ENCODE measurements at regions not wholly inside any gene's neighbourhood (a gene's known extent, or its start where the extent isn't known, plus 50 kb on each side); places are given as distances from the start of the nearest gene placed in this dataset.

DNA sequence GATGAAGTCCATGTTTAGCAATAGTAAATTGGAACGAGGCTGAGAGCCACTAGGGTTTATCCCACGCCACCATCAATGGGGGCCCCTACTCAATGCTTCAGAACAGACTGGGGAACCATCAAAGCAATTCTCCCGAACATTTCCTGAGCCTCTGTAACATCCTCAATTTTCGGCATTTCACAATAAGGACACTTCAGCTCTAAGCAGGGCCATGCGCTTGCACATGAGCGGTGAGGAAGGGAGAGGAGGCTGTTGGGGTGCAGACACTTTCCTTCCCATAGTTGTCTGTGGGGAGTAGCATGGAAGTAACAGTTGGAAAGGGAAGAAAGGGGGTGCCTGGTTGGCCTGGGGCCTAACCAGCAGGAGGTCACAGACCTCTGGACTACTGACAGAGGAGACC lies 129.9 kb upstream of the PRMT8 start:
- Mint-ChIP-seq H3K9me3 (no peaks in the 10 kb centered on the region), H3K27me3 (peaks cover 21% of the 10 kb centered on the region), H3K4me1 (peaks cover 2% of the 10 kb centered on the region), H3K4me3 (no peak overlapping the region), H3K36me3 (ENCODE audit: low read depth) (no peaks in the 10 kb centered on the region), H3K27ac (no peak overlapping the region)
- DNase-seq, result no peak
- CTCF ChIA-PET, result no interaction called here
- POLR2A ChIA-PET, result no interaction called here

GRCh38 chr12:3362737-3363136 lies 128.3 kb upstream of the PRMT8 start:
- CTCF ChIA-PET, result no interaction called here
- no peak for DNase-seq
- Mint-ChIP-seq H3K27ac (no peak overlapping the region), H3K27me3 (peaks cover 21% of the 10 kb centered on the region), H3K9me3 (no peaks in the 10 kb centered on the region), H3K4me3 (no peak overlapping the region), H3K36me3 (ENCODE audit: low read depth) (no peaks in the 10 kb centered on the region), H3K4me1 (peaks cover 2% of the 10 kb centered on the region)
- POLR2A ChIA-PET, result no interaction called here

GRCh38 chr12:3363608-3364007 lies 127.4 kb upstream of the PRMT8 start:
- peaks cover 21% of the 10 kb centered on the region for H3K27me3 Mint-ChIP-seq
- CTCF ChIA-PET, result no interaction called here
- no peak overlapping the region for H3K4me3 Mint-ChIP-seq
- H3K9me3 Mint-ChIP-seq, result no peaks in the 10 kb centered on the region
- no peak overlapping the region for H3K27ac Mint-ChIP-seq
- POLR2A ChIA-PET, result no interaction called here
- no peak for DNase-seq
- no peaks in the 10 kb centered on the region for H3K36me3 Mint-ChIP-seq (ENCODE audit: low read depth)
- H3K4me1 Mint-ChIP-seq, result peaks cover 2% of the 10 kb centered on the region

DNA sequence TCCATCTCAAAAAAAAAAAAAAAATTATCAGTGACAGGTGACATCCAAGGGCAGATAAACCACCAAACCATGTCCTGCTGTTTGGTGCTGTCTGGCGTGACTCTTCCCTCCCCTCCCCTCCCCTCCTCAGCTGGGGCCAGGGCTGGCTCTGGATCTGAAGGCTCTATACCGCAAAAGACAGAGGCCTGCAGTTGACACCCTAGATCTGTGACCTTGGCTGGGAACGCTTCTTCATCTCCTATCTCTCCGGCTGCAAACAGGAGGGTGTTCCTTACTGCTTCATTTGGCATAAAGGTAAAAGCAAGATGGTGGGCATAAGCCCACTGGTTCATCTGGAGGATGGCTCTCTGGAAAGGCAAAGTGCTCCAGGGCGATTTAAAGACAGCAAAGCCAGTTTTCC lies 126.8 kb upstream of the PRMT8 start:
- H3K4me3 Mint-ChIP-seq, result no peak overlapping the region

DNA sequence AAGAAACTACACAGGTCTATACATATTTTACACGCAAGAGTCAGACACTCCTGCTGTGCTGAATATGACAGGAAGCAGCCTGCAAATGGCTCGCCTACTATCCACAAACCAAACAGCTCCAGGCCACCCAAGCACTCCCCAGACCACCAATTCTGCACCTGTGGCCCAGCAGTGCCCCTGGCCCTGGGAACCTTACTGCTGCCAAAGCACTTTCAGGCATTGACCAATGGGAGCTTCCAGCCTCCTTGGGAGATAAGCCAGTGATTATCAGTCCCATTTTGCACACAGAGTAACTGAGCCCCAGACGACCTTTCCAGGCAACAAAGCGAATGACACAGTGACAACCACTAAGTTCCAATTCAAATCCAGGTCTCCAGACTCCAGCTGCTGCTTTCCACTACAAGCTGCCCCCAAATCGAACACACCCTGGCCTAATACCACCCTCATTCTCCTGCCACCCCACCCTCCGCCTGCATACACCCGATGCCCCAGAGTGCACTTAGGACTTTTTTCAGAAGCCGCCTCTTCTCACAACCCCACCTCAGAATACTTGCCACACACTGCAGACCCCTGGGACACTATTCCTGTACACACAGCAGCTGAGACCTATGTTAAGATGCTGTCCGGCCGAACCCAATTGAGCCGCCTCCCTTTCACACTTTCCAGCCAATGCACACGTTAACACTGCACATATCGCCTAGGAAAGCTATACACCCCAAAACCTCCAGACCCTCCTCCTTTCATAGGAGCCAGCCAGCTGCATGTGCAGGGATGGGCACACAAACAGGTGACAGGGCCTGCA lies 126.1 kb upstream of the PRMT8 start:
- H3K9me3 Mint-ChIP-seq, result no peaks in the 10 kb centered on the region
- CTCF ChIA-PET, result no interaction called here
- H3K36me3 Mint-ChIP-seq (ENCODE audit: low read depth), result no peaks in the 10 kb centered on the region
- no peak overlapping the region for H3K4me3 Mint-ChIP-seq
- no peak overlapping the region for H3K27ac Mint-ChIP-seq
- no peak for DNase-seq
- H3K4me1 Mint-ChIP-seq, result peaks cover 2% of the 10 kb centered on the region
- POLR2A ChIA-PET, result no interaction called here
- peaks cover 21% of the 10 kb centered on the region for H3K27me3 Mint-ChIP-seq

More for the DNA sequence above, 126.8 kb upstream of the PRMT8 start:
- no peaks in the 10 kb centered on the region for H3K36me3 Mint-ChIP-seq (ENCODE audit: low read depth)
- POLR2A ChIA-PET, result no interaction called here
- H3K27ac Mint-ChIP-seq, result no peak overlapping the region
- peaks cover 21% of the 10 kb centered on the region for H3K27me3 Mint-ChIP-seq
- CTCF ChIA-PET, result no interaction called here
- no peaks in the 10 kb centered on the region for H3K9me3 Mint-ChIP-seq
- no peak for DNase-seq
- peaks cover 2% of the 10 kb centered on the region for H3K4me1 Mint-ChIP-seq

GRCh38 chr12:3365463-3366411 lies 125.3 kb upstream of the PRMT8 start:
- Mint-ChIP-seq H3K27ac (no peak overlapping the region), H3K4me1 (peaks cover 2% of the 10 kb centered on the region), H3K4me3 (no peak overlapping the region), H3K36me3 (ENCODE audit: low read depth) (no peaks in the 10 kb centered on the region), H3K27me3 (peaks cover 21% of the 10 kb centered on the region), H3K9me3 (no peaks in the 10 kb centered on the region)
- ChIA-PET CTCF (no interaction called here), POLR2A (no interaction called here)
- DNase-seq, result no peak

GRCh38 chr12:3366451-3367110 lies 124.4 kb upstream of the PRMT8 start:
- CTCF ChIA-PET, result no interaction called here
- H3K9me3 Mint-ChIP-seq, result no peaks in the 10 kb centered on the region
- no peaks in the 10 kb centered on the region for H3K36me3 Mint-ChIP-seq (ENCODE audit: low read depth)
- POLR2A ChIA-PET, result no interaction called here
- H3K27ac Mint-ChIP-seq, result no peak overlapping the region
- no peak overlapping the region for H3K4me3 Mint-ChIP-seq
- peaks cover 2% of the 10 kb centered on the region for H3K4me1 Mint-ChIP-seq
- no peak for DNase-seq
- peaks cover 16% of the 10 kb centered on the region for H3K27me3 Mint-ChIP-seq

DNA sequence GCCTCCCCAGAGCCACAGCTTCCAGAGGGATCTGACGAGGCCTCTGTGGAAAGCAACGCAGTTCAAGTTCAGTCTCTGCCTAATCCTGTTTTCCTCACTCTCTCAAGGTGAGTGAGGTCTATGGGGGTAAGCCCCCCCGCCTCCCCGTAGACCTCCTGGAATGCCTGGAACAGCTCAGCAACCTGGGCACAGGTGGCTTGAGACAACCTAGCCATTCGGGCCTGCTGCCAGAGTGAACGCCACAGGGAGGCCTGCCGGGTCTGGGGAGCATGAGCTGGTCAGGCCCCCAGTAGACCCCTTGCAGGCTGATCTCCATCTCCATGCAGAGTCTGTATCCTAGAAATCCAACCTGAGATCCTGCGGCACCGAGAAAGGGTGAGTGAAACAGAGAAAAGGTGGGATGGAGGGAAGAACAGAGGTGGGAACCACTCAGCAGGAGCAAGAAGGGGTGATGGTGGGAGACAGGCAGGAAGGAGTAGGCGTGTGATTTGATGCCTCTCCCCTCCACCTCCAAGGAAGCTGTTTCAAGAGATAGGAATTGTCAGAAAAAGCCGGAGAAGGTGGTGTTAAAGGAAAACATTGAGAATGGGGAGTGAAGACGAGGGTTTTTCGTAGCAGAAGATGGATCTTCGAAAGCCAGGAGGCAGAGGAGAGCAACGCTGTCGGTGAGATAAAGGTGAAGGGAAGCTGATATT lies 123.1 kb upstream of the PRMT8 start:
- CTCF ChIA-PET, result no interaction called here
- H3K27me3 Mint-ChIP-seq, result peaks cover 18% of the 10 kb centered on the region

GRCh38 chr12:3371018-3371417 lies 120.0 kb upstream of the PRMT8 start:
- no peaks in the 10 kb centered on the region for H3K4me1 Mint-ChIP-seq
- no peak overlapping the region for H3K27ac Mint-ChIP-seq
- ChIA-PET POLR2A (no interaction called here), CTCF (no interaction called here)
- H3K9me3 Mint-ChIP-seq, result no peaks in the 10 kb centered on the region
- H3K36me3 Mint-ChIP-seq (ENCODE audit: low read depth), result no peaks in the 10 kb centered on the region
- no peak overlapping the region for H3K4me3 Mint-ChIP-seq
- DNase-seq, result no peak
- peaks cover 4% of the 10 kb centered on the region for H3K27me3 Mint-ChIP-seq

More for the DNA sequence above, 123.1 kb upstream of the PRMT8 start:
- POLR2A ChIA-PET, result no interaction called here
- Mint-ChIP-seq H3K27ac (no peak overlapping the region), H3K9me3 (no peaks in the 10 kb centered on the region), H3K4me3 (no peak overlapping the region), H3K4me1 (peaks cover 2% of the 10 kb centered on the region), H3K36me3 (ENCODE audit: low read depth) (no peaks in the 10 kb centered on the region)
- no peak for DNase-seq

DNA sequence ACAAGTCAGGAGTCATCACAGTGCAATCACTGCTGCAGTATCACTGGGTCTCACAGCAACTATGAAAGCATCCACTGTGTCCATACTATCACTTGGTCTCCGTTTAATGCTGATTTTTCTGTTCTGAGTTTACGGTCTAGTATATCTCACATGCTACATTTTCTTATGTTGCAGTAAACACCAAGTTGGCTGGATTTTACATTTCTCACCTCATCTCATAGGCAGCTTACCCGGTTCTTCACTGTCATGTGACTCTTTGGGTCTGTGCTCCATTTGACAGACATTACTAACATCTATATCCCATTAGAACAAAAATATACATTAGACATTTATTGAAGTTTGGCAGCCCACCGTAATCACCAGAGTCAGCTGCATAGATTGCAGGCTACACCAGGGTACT lies 115.7 kb upstream of the PRMT8 start:
- ChIA-PET POLR2A (no interaction called here), CTCF (no interaction called here)
- Mint-ChIP-seq H3K27ac (no peak overlapping the region), H3K4me3 (no peak overlapping the region), H3K27me3 (peaks cover 11% of the 10 kb centered on the region), H3K4me1 (no peaks in the 10 kb centered on the region), H3K9me3 (peaks cover 4% of the 10 kb centered on the region), H3K36me3 (ENCODE audit: low read depth) (no peaks in the 10 kb centered on the region)
- DNase-seq, result no peak

DNA sequence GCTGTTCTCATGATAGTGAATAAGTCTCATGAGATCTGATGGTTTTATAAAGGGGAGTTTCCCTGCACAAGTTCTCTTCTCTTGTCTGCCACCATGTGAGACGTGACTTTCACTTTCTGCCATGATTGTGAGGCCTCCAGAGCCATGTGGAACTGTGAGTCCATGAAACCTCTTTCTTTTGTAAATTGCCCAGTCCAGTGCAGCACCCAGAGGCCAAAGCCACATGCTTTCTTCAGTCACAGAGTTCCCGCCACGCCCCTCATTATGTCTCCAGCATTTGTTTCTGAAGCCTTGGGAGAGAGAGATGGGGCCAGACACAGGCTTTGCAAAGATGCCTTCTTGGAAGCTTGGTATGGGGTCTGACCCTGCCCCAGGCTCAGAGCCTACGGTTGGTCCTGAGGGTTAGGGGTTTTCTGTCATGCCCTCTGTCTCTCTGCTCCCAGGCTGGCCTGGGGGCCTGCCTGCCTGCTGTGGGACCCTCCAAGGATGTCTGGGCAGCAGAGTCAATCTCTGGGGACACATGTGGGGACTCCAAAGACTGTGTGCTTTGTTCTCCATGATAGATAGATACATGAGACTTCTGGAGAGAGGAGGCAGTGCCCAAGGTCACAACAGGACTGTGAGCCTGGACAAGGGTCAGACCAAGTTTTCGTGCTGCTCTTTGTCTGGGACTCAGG lies 114.1 kb upstream of the PRMT8 start:
- no peak for DNase-seq
- CTCF ChIA-PET, result no interaction called here
- no peak overlapping the region for H3K4me3 Mint-ChIP-seq

GRCh38 chr12:3378655-3379054 lies 112.3 kb upstream of the PRMT8 start:
- ChIA-PET POLR2A (no interaction called here), CTCF (no interaction called here)
- no peak overlapping the region for H3K4me3 Mint-ChIP-seq
- peaks cover 28% of the 10 kb centered on the region for H3K27me3 Mint-ChIP-seq
- H3K4me1 Mint-ChIP-seq, result no peaks in the 10 kb centered on the region
- H3K36me3 Mint-ChIP-seq (ENCODE audit: low read depth), result no peaks in the 10 kb centered on the region
- H3K9me3 Mint-ChIP-seq, result peaks cover 4% of the 10 kb centered on the region
- DNase-seq, result no peak
- no peak overlapping the region for H3K27ac Mint-ChIP-seq

More for the DNA sequence above, 114.1 kb upstream of the PRMT8 start:
- H3K4me1 Mint-ChIP-seq, result no peaks in the 10 kb centered on the region
- H3K27me3 Mint-ChIP-seq, result peaks cover 21% of the 10 kb centered on the region
- POLR2A ChIA-PET, result no interaction called here
- H3K36me3 Mint-ChIP-seq (ENCODE audit: low read depth), result no peaks in the 10 kb centered on the region
- H3K9me3 Mint-ChIP-seq, result peaks cover 4% of the 10 kb centered on the region
- H3K27ac Mint-ChIP-seq, result no peak overlapping the region

Data from activated CD4-positive, alpha-beta memory T cell treated with anti-CD3 and anti-CD28 coated beads, Interleukin-2, amount 10 ng/mL, durations not matched to agents 7 days and 5 days (primary cell).